ENCODE measurements at regions not wholly inside any gene's neighbourhood (a gene's known extent, or its start where the extent isn't known, plus 50 kb on each side); places are given as distances from the start of the nearest gene placed in this dataset.

GRCh38 chr9:78618735-78619134, 321.8 kb downstream of the PSAT1 start:
- TF ChIP-seq CTCF (IDR thresholded peaks at IDR 0.05): no peak
- no peak for TF ChIP-seq POLR2A (IDR thresholded peaks at IDR 0.05)
- no peak for TF ChIP-seq EP300 (IDR thresholded peaks at IDR 0.05)

Data from ovary (tissue), 3 donors.